GM19438 (cell line): ENCODE measurements at regions not wholly inside any gene's neighbourhood (a gene's known extent, or its start where the extent isn't known, plus 50 kb on each side); places are given as distances from the start of the nearest gene placed in this dataset.

ENCODE experiments used
- ATAC-seq: cut with Tn5 transposase; IDR thresholded peaks from one replicate; pipeline ENCODE4 v1.9.1; 2021; ENCODE audit warnings: low read depth; ENCODE audit not compliant: unreplicated experiment

GRCh38 chr2:226583715-226584114 lies 215.9 kb downstream of the IRS1 start:
- no peak for ATAC-seq

- ATAC-seq = no peak
Measured at GRCh38 chr2:226581661-226582060, 218.0 kb downstream of the IRS1 start.

- ATAC-seq = no peak
Measured at GRCh38 chr2:226581004-226581403, 218.6 kb downstream of the IRS1 start.

- ATAC-seq = no peak
Measured at GRCh38 chr2:226580403-226580802, 219.2 kb downstream of the IRS1 start.

- ATAC-seq = no peak
Measured at GRCh38 chr2:226579519-226579918, 220.1 kb downstream of the IRS1 start.

- no peak for ATAC-seq
Measured at GRCh38 chr2:226578879-226579278, 220.7 kb downstream of the IRS1 start.

DNA sequence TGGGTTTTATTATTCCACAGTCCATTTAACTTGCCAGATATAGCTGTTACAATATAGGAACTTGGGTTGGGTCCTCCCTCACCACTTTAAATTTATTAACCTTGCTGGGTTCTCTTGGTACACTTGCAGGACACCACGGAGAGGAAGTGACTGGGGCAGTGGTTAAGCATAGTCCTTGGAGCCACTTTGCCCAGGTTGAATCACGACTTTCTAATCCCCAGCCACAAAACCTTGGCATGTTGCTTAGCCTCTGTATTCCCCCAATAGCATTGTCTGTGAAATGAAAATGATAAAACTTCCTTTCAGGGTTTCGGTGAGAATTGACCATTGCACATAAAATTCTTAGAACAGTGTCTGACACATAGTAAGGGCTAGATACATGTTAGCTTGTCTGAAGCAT lies 221.2 kb downstream of the IRS1 start:
- ATAC-seq = no peak

GRCh38 chr2:226575928-226576327 lies 223.7 kb downstream of the IRS1 start:
- no peak for ATAC-seq

DNA sequence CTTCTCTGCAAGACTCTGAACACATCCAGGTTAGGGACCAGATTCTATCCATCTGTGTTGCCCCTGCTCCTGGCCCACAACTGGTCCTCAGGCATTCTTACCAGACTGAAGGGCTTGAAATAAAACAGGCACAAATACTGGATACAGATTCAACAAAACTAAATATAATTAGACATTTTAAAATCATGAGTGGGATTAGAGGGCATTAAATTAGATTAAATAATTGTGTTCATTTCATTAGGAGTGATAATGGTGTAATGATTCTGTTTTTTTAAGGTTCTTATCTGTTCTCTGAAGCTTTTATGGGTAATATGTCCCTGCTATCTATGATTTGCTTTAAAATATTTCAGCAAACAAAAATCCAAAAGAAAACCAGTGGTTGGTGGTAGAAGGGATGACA lies 226.5 kb downstream of the IRS1 start:
- ATAC-seq = no peak

DNA sequence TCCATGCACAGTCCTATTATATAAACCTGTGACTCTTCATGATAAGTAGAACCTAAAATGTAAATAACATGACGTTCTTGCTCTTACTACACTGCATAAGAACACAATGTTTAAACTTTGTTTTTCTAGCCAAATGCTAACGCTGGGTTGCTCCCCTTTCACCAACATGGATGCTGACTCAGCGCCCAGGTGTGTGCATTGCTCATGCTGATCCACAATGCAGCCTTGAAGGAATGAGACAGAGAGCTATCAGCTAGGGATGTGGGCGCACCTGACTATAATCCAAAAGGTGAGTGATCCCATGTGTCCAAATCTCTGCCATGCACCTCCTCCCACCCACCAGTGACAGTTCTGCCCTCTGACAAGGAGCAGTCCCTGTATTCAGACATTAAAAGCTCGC lies 235.0 kb downstream of the IRS1 start:
- no peak for ATAC-seq

DNA sequence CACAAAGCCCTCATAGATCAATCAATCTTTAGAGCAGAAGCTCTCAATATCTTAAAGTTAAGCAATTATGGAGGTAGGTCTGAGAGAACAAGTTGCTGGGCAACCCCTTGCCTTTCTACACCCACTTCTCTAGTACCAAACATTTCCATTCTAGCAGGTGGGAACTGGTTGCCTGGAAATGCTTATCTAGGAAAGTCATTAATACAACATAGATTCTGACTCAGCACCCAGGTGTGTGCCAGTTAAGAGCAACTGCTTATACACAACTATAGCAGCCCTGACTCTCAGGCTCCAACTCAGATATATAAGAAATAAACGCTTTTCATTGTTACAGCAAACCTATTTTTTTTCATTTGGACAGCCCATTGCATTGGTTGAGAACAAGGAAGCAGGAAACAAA lies 237.7 kb downstream of the IRS1 start:
- no peak for ATAC-seq

DNA sequence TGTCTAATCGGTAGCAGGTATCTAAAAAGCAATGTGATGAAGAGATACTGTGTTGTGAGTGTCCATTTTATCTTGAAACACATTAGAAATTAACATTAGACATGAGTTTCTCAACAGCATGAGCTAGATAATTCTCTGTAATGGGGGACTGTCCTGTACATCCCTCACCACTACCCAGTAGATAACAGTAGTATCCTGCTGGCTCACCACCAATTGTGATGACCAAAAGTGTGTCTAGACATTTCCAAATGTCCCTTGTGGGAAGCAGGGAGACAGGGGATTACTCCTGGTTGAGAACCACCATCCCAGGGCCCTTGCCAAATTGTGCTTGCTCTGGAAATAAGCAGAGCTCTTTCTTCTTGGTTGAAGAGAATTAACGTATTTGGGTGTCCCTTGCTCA lies 239.3 kb downstream of the IRS1 start:
- no peak for ATAC-seq

DNA sequence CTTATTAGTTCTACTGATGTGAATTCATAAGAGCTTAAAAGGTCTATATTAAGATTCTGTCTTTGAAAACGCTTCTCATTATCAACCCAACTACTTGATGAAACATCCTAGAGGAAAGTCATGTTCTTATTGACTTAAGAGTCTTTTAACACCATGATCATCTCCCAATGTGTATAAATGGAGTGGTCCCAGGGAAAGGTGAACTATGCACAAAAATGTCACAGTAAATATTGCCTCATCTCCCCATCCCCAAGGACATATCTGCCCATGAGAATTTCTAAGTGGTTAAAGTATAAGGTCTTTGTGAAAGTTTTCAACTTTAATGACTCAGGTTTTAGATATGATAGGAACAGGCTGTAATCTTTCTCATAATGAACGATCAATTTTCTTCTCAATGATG lies 240.1 kb downstream of the IRS1 start:
- ATAC-seq = no peak

DNA sequence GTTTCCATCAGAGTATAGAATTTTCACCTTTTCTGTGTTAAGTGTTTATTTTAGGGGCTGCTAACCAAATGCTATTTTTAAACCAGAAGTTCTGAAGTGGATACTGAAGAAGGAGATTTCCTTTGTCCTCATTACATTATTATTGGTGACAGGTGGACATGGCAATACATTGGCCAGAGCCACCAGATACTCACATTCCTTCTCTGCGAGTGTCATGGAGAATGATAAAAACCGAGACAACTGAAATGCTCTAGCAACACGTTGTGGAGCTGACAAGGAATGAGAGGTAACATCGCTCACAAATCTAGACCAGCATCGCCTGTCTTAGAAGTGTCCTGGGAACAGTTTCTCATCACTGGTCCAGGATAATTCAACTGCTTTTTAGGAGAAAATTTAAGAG lies 241.2 kb downstream of the IRS1 start:
- no peak for ATAC-seq

DNA sequence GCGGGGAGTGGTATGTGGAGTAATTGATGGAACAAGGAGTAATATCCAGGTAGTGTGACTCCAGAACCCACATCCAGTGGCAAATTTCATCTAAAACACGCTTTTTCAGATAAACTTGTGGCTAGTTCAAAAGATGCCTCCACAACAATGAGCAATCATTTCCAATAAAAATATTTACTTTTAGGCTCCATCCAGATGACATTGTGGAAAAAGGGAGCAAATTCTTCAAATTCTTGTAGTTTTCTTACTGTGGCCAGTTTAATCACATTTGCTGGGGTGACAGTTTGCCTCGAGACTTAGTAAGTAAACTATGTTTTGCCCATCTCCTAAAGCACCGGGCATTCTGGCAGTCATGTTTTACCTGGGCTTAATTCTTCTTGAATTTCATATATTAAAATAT lies 243.6 kb downstream of the IRS1 start:
- no peak for ATAC-seq

GRCh38 chr2:226554701-226555100 lies 244.9 kb downstream of the IRS1 start:
- ATAC-seq = no peak

GRCh38 chr2:226553333-226553732 lies 246.3 kb downstream of the IRS1 start:
- ATAC-seq = no peak

GRCh38 chr2:226552571-226553285 lies 246.9 kb downstream of the IRS1 start:
- ATAC-seq = no peak

DNA sequence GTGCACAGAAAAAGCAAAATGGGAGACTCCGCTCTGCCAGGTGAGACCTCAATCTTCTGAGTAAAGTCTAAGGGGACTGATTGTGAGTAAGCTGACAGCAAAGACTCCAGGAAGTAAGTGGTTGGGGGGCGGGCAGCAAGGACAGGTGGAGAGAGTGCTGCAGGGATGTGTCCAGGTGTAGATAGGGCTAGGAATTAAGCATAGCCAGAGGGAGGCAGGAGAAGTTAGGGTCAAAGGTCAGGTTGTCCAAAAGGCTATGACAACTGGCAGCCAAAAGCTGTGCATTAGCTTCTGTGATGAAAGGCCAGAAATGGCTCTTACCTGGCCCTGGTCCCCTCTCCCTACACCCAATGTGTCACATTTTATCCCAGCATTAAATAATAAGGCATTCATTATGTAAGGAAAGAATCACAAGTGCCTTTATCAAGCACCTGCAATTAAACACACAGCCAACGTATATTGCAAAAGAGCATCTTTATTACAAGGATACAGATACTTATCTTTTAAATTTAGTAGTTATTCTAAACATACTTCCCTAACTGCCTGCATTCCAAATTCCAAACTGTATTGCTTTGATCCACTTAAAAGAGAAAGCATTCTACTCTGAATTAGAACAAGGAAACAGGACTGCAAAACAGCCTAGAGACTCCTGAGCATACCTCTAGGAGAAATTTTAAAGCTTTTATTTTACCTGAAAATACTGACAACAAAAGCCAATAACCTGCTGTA lies 247.9 kb downstream of the IRS1 start:
- ATAC-seq = no peak

DNA sequence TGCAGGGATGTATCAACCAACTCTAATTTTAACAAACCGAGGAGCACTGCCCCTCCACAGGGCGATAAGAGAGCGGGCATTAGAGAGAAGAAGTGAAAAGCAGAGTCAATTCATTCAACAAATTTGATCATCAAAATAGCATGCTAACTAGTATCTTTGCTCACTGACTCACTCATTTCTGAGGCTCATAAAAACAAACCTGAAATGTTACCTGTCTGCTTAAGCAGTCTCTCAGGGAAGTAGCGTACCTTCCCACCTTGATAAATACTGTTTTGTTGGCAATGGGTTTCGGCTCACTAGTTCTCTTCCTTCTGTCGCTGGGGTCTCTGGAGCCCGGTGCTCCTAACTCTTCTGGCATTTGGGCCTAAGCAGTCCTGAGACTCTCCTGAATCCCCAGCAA lies 248.8 kb downstream of the IRS1 start:
- ATAC-seq = no peak

DNA sequence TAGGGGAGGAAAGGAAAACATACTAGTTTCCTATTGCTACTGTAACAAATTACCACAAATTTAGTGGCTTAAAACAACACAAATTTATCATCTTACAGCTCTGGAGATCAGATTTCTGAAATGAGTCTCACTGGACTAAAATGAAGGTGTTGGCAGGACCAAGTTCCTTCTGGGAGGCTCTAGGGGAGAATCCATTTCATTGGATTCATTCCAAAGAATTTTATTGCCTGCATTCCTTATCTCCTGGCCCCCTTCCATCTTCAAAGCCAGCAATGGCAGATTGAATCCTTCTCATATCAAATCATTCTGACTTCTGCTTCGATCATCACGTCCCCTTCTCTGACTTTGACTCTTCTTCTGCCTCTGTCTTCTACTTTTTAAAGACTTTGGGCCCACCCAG lies 250.9 kb downstream of the IRS1 start:
- ATAC-seq = no peak

GRCh38 chr2:226544596-226545210 lies 254.9 kb downstream of the IRS1 start:
- ATAC-seq = no peak
